Adrenal gland (tissue), 9 donors: ENCODE measurements at regions not wholly inside any gene's neighbourhood (a gene's known extent, or its start where the extent isn't known, plus 50 kb on each side); places are given as distances from the start of the nearest gene placed in this dataset.
A peak's percentile ranks its signal among the peaks of the same experiment; 100 is the strongest.

Source experiments
- DNase-seq, 7 donors: peaks; one replicate each; pipeline ENCODE4 v3.0.0-alpha.2; 2019 to 2020
- H3K27ac ChIP-seq, 5 donors: fragments of 200-600 bp; sonication (generic) in 4 of 5; 1 replicate in 3 of 5; 2 replicates in 2 of 5; pipeline versions ENCODE4 v1.5.1 to v1.8.0; 2016 to 2020; ENCODE audit warnings: mild to moderate bottlenecking in 1 of 5
- H3K27me3 ChIP-seq: fragments of 200-600 bp; 2 replicates; pipeline ENCODE4 v1.8.0; 2021
- H3K36me3 ChIP-seq, 2 donors: fragments of 200-600 bp; replicated peaks in 1 of 2; 1 replicate in 1 of 2; 2 replicates in 1 of 2; pipeline versions ENCODE4 v1.5.1 to v1.8.0; 2018 to 2022
- H3K4me1 ChIP-seq, 2 donors: fragments of 200-600 bp; replicated peaks in 1 of 2; 1 replicate in 1 of 2; 2 replicates in 1 of 2; pipeline versions ENCODE4 v1.5.1 to v1.8.0; 2018 to 2021
- H3K4me3 ChIP-seq, 4 donors: fragments of 200-600 bp; sonication (generic) in 3 of 4; one replicate each; pipeline ENCODE4 v1.5.1; 2016 to 2018
- H3K9me3 ChIP-seq, 3 donors: fragments of 200-600 bp; sonication (generic) in 1 of 3; replicated peaks in 1 of 3; 1 replicate in 2 of 3; 2 replicates in 1 of 3; pipeline versions ENCODE4 v1.5.1 to v1.8.0; 2016 to 2021
- POLR2A ChIP-seq, 2 donors: fragments of 450-650 bp; IDR thresholded peaks; one replicate each; pipeline ENCODE4 v1.6.1; 2017; ENCODE audit warnings: antibody characterized with exemption in 2 of 2, mild to moderate bottlenecking in 2 of 2, moderate library complexity in 1 of 2
- WGBS, 4 donors: extraction: QIAGEN DNeasy Blood & Tissue Kit in 2 of 4; methylation state at CpG; one replicate each; pipeline versions ENCODE4 v1.1.5 to v1.1.7; 2013 to 2017; 5-methylcytosine and 5-hydroxymethylcytosine counted together
- intact Hi-C, 2 donors: fragments of 100-400 bp; cut with DNase I; formaldehyde crosslinking; loops; one replicate each; pipeline versions ENCODE4 v1.14.1 to v1.15.0; 2022 to 2023
- TF ChIP-seq, protein P1 (sequence below), 6 experiments: fragments of 450-650 bp in 4 of 6; fragments of 200-600 bp in 2 of 6; sonication (generic) in 1 of 6; IDR thresholded peaks; 1 replicate in 5 of 6; 2 replicates in 1 of 6; pipeline versions ENCODE4 v1.5.1 to v1.8.0; 2016 to 2021; ENCODE audit warnings: antibody characterized with exemption in 6 of 6, mild to moderate bottlenecking in 2 of 6, moderate library complexity in 1 of 6
- donor health status: healthy with polysubstance abuse.
- donor health status: Bipolar disorder and iron deficiency.
- donor health status: DM: yes; HTN: yes; CAD: no.
- donor health status: DM: no; HTN: no; CAD: no.
- donor health status: DM: no; HTN: no; CAD: no.

DNA sequence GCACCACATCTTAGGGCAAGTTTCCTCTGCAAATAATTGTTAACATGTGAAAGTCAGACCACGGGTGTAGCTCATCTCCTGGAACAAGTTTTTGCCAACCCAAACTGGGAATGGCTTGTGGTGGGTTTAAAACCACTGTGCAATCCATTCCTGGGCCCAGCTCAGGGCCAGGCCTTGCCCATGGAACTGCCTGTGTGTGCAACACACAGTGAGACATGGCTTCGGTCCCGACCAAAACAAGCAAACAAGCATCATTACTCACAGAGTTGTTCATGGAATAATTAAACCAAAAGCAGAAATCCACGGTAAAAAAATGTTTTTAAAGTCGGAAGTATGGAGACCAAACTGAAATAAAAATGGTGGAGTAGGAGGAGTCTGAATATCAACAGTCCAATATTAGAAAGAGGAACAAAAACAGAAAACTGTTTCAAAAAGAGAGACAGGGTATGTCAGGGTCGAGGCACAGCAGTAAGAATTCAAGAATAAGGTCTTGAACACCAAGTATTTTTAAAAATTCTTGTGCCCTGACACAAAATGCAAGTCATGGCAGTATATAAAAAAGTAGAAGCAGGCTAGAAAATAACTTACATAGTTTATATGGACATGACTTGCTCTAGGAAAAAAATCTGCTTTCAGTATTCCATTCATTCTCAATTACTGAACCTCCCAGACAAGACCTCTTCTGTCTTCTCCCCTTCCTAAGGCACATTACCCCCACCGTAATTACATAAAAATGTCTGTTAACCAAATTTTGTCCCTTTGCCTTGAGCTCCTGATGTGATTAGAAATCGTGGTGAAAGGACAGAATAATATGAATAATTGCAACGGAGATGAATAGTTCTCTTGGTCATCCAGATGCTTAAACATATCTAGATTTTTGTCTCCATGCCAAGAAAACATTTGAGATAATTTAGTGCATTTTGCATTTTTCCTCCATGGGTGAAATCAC is 88.4 kb downstream of the FAS start:
- H3K4me3 ChIP-seq = no peak overlapping the region
- DNase-seq = no peak
- no peaks in the 10 kb centered on the region for H3K36me3 ChIP-seq
- intact Hi-C loops = no loop called here
- WGBS, 4 donors = 76 to 79% (median 76%) methylated on average over 9 of the region's 9 CpGs
- peak overlapping the region in 2 of 5 donors; percentile 13 to 27 for H3K27ac ChIP-seq
- H3K27me3 ChIP-seq = no peaks in the 10 kb centered on the region
- H3K4me1 ChIP-seq = peaks cover 0 to 9% of the 10 kb centered on the region in 2 donors
- no peak for TF ChIP-seq POLR2A (IDR thresholded peaks at IDR 0.05)
- TF ChIP-seq, protein P1, sequence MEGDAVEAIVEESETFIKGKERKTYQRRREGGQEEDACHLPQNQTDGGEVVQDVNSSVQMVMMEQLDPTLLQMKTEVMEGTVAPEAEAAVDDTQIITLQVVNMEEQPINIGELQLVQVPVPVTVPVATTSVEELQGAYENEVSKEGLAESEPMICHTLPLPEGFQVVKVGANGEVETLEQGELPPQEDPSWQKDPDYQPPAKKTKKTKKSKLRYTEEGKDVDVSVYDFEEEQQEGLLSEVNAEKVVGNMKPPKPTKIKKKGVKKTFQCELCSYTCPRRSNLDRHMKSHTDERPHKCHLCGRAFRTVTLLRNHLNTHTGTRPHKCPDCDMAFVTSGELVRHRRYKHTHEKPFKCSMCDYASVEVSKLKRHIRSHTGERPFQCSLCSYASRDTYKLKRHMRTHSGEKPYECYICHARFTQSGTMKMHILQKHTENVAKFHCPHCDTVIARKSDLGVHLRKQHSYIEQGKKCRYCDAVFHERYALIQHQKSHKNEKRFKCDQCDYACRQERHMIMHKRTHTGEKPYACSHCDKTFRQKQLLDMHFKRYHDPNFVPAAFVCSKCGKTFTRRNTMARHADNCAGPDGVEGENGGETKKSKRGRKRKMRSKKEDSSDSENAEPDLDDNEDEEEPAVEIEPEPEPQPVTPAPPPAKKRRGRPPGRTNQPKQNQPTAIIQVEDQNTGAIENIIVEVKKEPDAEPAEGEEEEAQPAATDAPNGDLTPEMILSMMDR (IDR thresholded peaks at IDR 0.05) = no peak
- no peaks in the 10 kb centered on the region for H3K9me3 ChIP-seq

DNA sequence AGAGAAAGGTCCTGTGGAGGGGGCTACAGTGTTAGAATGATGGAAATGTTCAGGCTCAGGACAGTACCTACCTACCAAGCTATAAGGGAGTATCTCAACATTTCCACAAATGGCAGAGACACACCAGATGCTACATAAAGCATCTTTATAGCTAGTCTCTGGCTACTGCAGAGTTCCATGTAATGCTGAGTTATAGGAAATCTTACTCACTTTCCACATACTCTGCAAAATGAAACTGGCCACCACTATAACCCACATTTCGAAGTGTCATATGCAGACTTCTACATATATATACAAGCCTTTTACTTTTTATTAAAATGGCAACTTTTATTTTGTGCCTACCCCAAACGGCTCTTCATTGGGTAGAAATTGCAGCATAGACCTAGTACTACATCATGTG is 85.5 kb downstream of the FAS start:
- Histone ChIP-seq H3K9me3 (no peaks in the 10 kb centered on the region), H3K27ac (no peak overlapping the region), H3K4me3 (no peak overlapping the region), H3K27me3 (no peaks in the 10 kb centered on the region), H3K36me3 (no peaks in the 10 kb centered on the region), H3K4me1 (peaks cover 0 to 9% of the 10 kb centered on the region in 2 donors)
- WGBS, 4 donors = 71 to 86% (median 81%) methylated on average over 2 of the region's 2 CpGs
- intact Hi-C loops = no loop called here
- DNase-seq = no peak
- TF ChIP-seq, protein P1 (IDR thresholded peaks at IDR 0.05) = no peak
- TF ChIP-seq POLR2A (IDR thresholded peaks at IDR 0.05) = no peak

DNA sequence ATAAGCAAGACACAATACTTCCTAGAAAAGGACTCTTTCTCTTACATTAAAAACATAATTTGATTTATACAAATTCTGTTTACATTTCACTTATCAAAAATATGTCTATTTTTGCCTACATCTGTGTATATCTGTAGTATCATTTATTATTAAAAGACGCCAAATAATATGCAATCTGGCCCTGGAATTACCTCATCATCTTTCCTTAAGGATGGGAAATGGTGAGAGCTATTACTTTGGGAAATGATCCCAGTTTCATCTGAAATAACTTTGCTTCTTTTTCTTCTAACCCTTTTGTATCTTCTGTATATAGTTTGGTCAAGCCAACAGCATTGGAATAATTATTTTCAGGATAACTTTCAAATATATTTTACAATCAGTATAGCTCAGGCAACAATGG is 85.0 kb downstream of the FAS start:
- Histone ChIP-seq H3K27ac (no peak overlapping the region), H3K4me1 (peaks cover 0 to 9% of the 10 kb centered on the region in 2 donors), H3K36me3 (no peaks in the 10 kb centered on the region), H3K4me3 (no peak overlapping the region), H3K9me3 (no peaks in the 10 kb centered on the region), H3K27me3 (no peaks in the 10 kb centered on the region)
- intact Hi-C loops = no loop called here
- TF ChIP-seq POLR2A (IDR thresholded peaks at IDR 0.05) = no peak
- TF ChIP-seq, protein P1 (IDR thresholded peaks at IDR 0.05) = no peak
- WGBS, 4 donors = 94 to 100% (median 96%) methylated on average over 1 of the region's 1 CpG
- DNase-seq = no peak

DNA sequence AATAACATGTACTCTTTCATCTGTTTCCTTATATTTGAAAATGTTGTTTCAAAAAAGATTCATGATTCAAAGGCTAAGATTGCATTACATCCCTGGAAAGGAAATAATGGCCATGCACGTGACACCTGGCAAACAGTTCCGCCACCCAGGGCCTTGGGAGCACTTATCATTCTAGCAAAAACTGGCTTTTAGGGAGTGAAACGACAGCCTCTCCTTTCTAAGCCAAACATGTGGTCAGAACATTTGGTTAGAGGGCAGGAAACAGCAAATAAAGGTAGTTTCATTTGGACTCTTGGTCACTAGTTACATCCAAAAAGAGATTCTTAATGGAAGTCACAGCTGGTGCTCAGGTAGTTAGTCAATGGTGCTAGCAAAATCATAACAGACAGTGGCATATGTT is 83.5 kb downstream of the FAS start:
- H3K27ac ChIP-seq = peak overlapping the region in 2 of 5 donors; percentile 5 to 65
- no peaks in the 10 kb centered on the region for H3K27me3 ChIP-seq
- DNase-seq = peak in 6 of 7 donors; percentile 19 to 62 (median 40)
- H3K4me1 ChIP-seq = peaks cover 0 to 1% of the 10 kb centered on the region in 2 donors
- intact Hi-C loops = no loop called here
- no peak overlapping the region for H3K4me3 ChIP-seq
- WGBS, 4 donors = 35 to 55% (median 42%) methylated on average over 3 of the region's 3 CpGs
- H3K36me3 ChIP-seq = no peaks in the 10 kb centered on the region
- H3K9me3 ChIP-seq = no peaks in the 10 kb centered on the region
- TF ChIP-seq POLR2A (IDR thresholded peaks at IDR 0.05) = no peak
- TF ChIP-seq, protein P1 (IDR thresholded peaks at IDR 0.05) = no peak
